GM18517 (cell line): ENCODE measurements at regions not wholly inside any gene's neighbourhood (a gene's known extent, or its start where the extent isn't known, plus 50 kb on each side); places are given as distances from the start of the nearest gene placed in this dataset.
"Not testable (repeated sequence)": the region's sequence is repeated elsewhere in the genome, so short reads cannot be mapped to it uniquely, and the experiment has no call there.

Experiments
- ATAC-seq: cut with Tn5 transposase; IDR thresholded peaks from one replicate; pipeline ENCODE4 v1.9.1; 2021; ENCODE audit warnings: mild to moderate bottlenecking, moderate library complexity; ENCODE audit not compliant: unreplicated experiment

DNA sequence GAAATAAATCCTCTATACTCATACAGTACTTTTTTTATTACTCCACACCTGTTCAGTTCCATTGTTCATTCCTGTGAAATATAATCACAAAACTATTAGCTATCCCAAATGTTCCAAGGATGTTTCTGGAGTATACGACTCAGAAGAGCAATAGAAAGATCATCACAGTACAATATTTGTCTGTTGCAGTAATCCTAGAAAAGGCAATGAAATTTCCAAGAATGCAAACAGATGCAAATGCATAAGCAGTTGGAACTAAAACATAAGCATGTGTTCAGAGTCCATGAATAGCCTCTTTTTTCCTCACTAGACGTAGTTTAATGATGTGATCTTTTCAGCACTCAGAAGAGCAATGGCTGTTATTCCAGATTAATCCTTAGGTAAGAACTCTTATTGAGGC lies 55.2 kb downstream of the RTL3 start:
- ATAC-seq, result no peak

DNA sequence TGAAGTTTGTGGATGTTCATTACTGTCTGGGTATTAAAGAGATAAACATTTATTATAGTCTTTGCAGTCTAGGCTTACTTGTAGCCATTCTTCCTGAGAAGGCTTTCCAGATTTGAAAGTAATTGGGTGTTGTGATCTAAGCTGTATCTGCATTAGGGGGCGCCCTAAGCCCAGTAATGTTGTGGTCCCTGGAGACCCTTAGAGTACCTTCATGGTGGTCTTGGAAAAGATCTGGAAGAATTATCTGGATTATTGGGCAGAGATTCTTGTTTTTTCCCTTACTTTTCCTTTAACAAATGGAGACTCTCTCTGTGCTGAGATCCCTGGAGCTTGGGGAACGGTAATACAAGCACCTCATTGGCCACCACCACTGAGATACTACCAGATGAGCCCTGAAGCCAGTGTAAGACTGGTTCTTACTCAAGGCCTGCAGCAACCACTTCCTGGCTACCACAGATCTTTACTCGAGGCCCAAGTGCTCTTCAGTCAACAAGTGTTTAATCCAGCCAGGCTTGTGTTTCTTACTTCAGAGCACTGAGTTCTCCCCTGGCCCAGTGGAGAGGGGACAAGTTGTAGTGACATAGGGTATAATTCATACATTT lies 63.1 kb downstream of the RTL3 start:
- ATAC-seq, result no peak

GRCh38 chrX:78593701-78594100 lies 65.4 kb downstream of the RTL3 start:
- no peak for ATAC-seq

DNA sequence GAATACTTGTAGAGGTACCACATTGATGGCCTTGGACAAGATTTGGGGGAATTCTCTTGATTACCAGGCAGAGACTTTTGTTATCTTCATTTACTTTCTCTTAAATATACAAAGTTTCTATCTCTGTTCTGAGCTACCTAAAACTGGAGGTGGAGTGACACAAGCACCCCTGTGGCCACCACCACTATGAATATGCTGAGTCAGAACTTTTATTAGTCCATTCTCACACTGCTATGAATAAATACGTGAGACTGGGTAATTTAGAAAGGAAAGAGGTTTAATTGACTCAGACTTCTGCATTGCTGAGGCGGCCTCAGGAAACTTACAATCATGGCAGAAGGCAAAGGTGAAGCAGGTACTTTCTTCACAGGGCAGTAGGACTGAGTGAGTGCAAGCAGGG lies 67.1 kb downstream of the RTL3 start:
- no peak for ATAC-seq

DNA sequence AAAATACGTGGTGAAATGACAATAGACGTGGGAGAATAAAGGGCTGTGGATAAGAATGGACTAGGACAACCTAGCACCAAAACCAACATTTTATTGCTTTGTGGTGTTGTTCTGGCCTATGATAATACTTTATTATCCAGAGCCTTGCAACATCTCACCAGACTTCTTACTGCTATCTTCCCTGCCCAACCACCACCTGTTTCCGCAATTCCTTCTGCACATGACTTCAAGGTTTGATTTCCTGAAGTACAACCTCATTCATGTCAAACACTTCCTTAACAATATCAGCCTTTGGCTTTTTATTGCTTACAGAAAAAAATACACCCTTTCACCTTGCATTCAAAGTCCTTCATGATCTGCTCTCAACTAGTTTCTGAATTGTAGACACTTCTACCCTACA lies 84.8 kb downstream of the RTL3 start:
- ATAC-seq, result no peak

DNA sequence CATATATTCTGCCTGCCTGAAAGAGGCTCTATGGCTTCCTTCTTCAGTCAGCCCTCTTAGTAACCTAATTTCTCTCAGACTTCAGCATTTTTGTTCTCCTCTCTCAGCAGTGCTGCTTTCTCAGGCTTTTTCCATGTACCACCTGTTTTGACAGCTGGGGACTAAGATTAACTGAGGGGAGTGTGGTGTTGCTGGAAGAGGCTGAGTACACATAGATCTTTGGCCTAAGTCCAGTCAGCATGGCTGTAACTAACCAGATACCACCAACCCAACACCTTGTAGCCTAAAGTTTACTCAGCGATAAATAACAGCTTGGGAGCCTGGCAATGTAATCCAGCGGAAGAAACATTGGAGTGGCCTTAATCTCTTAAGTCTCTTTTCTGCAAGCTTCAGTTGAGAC lies 85.5 kb downstream of the RTL3 start:
- no peak for ATAC-seq

DNA sequence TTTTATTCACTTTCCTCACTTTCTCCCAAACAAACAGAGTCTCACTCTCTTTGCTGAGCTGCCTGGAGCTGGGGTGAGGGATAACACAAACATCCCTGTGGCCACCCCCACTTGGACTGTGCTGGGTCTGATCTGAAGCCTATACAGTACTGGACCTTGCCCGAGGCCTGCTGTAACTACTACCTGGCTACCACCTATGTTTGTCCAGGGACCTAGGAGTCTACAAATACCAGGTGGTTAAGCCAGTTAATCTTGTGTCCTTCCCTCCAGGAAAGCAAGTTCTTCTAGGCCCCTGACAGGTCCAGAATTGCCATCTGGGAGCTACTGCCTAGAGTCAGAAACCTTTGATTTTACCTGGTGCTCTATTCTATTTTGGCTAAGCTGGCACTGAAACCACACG lies 87.3 kb downstream of the RTL3 start:
- ATAC-seq, result no peak

- ATAC-seq, result no peak
Measured at GRCh38 chrX:78555401-78555980, 103.6 kb downstream of the RTL3 start.

DNA sequence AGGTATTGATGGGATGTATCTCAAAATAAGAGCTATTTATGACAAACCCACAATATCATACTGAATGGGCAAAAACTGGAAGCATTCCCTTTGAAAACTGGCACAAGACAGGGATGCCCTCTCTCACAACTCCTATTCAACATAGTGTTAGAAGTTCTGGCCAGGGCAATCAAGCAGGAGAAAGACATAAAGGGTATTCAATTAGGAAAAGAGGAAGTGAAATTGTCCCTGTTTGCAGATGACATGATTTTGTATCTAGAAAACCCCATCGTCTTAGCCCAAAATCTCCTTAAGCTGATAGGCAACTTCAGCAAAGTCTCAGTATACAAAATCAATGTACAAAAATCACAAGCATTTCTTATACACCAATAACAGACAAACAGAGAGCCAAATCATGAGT lies 106.5 kb downstream of the RTL3 start:
- ATAC-seq, result not testable (repeated sequence)

DNA sequence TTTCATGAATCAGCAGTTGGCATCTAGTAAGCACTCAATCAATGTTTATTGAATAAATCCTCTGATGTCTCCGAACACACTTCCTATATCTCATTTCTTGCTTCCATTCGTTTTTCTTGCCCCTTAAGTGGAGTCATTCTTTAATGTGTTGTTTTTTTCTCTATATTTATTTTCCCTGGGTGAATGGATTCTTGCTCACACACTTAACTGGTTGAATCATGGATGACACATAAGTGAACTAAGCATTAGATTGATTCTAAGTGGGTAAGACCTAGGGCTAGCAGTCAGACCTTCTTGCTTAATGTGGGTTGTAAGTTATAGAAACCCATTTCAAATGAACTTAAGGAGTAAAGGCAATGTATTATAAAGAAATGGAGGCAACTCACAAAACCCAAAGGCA lies 111.1 kb downstream of the RTL3 start:
- ATAC-seq, result no peak

- no peak for ATAC-seq
Measured at GRCh38 chrX:78545233-78545632, 113.9 kb downstream of the RTL3 start.

GRCh38 chrX:78543281-78543680 lies 115.8 kb downstream of the RTL3 start:
- ATAC-seq, result no peak

DNA sequence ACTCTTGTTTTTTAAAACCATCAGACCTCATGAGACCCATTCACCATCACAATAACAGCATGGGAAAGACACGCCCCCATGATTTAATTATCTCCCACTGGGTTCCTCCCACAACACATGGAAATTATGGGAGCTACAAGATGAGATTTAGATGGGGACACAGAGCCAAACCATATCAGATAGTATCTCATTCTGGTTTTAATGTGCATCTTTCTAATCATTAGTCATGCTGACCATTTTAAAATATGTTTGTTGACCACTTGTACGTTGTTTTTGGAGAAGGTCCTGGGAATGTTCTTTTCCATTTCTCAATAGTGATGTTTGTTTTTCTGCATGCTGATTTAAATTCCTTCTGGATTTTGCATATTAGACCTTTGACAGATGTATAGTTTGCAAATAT lies 119.0 kb downstream of the RTL3 start:
- ATAC-seq, result no peak

GRCh38 chrX:78534221-78534620 lies 124.9 kb downstream of the RTL3 start:
- no peak for ATAC-seq

GRCh38 chrX:78532363-78532762 lies 126.8 kb downstream of the RTL3 start:
- no peak for ATAC-seq

DNA sequence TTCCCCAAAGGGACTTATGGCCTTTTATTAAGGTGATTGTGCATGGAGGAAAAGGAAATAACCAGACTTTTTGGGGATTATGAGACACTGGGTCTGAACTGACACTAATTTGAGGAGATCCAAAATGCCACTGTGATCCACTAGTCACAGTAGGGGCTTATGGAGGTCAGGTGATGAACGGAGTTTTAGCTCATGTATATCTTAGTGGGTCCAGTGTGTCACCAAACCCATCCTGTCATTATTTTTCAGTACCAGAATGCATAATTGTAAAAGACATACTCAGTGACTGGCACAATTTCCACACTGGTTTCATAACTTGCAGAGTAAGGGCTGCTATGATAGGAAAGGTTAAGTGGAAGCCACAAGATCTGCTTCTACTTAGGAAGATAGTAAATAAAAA lies 131.3 kb downstream of the RTL3 start:
- ATAC-seq, result no peak

DNA sequence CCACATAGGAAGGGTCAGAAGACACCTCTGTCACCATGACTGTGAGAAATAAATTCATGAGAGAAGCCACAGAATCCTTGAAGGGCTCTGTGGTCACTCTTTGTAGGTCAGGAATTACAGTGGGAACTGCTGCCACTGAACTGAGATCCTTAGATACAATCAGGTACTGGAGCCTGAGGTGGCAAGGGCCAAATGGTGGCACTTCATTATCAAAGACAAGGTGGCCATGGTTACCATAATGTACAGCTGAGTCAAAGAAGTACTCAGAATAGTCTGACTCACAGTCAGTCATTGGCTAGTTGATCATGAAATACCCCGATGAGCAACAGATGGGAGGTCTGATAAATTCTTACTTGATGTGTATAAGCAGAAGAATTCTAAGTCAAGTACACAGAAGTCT lies 131.9 kb downstream of the RTL3 start:
- no peak for ATAC-seq

DNA sequence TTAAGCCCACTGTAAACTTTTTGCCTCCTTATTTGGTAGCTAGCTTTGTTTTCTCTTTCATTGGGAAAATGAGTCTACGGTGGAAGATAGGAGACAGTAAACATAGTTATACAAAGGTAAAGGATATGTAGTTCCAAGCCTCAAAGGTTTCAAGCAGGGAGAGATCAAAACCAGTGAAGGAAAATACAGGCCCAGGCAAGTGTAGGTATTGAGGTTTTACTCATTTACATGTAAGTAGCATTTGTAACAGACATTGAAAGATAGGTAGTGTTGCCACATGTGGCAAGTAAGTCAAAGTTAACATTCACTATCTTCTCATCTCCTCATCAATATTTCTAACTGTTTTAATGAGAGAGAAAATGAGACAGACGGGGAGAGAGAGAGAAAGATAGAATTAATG lies 136.5 kb downstream of the RTL3 start:
- no peak for ATAC-seq

DNA sequence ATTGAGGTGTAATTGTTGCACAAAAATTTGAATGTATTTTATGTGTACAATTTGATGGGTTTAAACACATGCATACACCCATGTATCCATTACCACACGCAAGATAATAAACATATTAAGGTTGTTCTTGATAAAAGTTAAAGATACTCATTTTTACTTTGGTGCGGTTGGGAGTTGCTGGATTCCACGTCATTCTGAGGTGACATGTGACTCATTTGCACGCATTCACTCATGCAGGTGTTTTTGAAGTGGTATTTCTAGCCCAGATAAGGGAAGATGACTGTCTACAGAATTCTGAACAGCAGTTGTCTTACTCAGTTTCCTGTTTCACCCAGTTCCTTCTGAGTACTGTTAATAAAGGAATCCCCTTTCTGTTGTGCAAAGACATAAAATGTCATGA lies 142.0 kb downstream of the RTL3 start:
- ATAC-seq, result peak; percentile 78

GRCh38 chrX:78514852-78515251 lies 144.3 kb downstream of the RTL3 start:
- no peak for ATAC-seq

GRCh38 chrX:78513971-78514738 lies 145.0 kb downstream of the RTL3 start:
- no peak for ATAC-seq

GRCh38 chrX:78506248-78506647 lies 152.9 kb downstream of the RTL3 start:
- no peak for ATAC-seq
